OCI-LY7 (cell line): ENCODE measurements at regions not wholly inside any gene's neighbourhood (a gene's known extent, or its start where the extent isn't known, plus 50 kb on each side); places are given as distances from the start of the nearest gene placed in this dataset.

Source experiments
- BruUV-seq: library from RNA; stranded (reverse); fragments of 400-500 nt; replicated peaks from 2 replicates; lab custom pipeline; 2021; lab: Mats Ljungman, UMichigan
- CTCF ChIA-PET: fragments of 300-600 bp; sonication (Branson Sonifier 250); formaldehyde crosslinking; loops from one replicate; lab custom pipeline; 2022; ENCODE audit warnings: antibody characterized with exemption; ENCODE audit not compliant: unreplicated experiment; lab: Charles Lee
- POLR2A ChIA-PET: fragments of 300-600 bp; sonication (Branson Sonifier 250); formaldehyde crosslinking; loops from one replicate; lab custom pipeline; 2022; ENCODE audit warnings: antibody characterized with exemption; lab: Charles Lee
- DNase-seq: peaks from one replicate; pipeline ENCODE4 v3.0.0-alpha.2; 2015; ENCODE audit warnings: low spot score
- H2AFZ ChIP-seq: fragments of 200-600 bp; sonication (generic), shearing (Covaris generic); 2 replicates; pipeline ENCODE4 v1.6.1; 2014; ENCODE audit warnings: mild to moderate bottlenecking, antibody characterized with exemption, low read length, moderate library complexity
- H3K27ac ChIP-seq: fragments of 200-600 bp; sonication (generic); 2 replicates; pipeline ENCODE4 v1.5.1; 2014; ENCODE audit warnings: mixed run types, low read depth, mild to moderate bottlenecking, moderate library complexity, low read length, inconsistent platforms; ENCODE audit not compliant: poor library complexity, severe bottlenecking
- H3K36me3 ChIP-seq: fragments of 200-600 bp; sonication (generic); 2 replicates; pipeline ENCODE4 v1.6.1; 2014; ENCODE audit warnings: mild to moderate bottlenecking, antibody characterized with exemption, low read length, moderate library complexity, mixed read lengths; ENCODE audit not compliant: insufficient read depth
- H3K4me1 ChIP-seq: fragments of 200-600 bp; sonication (generic); 2 replicates; pipeline ENCODE4 v1.5.1; 2014; ENCODE audit warnings: mild to moderate bottlenecking, low read length; ENCODE audit not compliant: insufficient read depth, poor library complexity, severe bottlenecking
- H3K4me2 ChIP-seq: fragments of 200-600 bp; sonication (generic); 2 replicates; pipeline ENCODE4 v1.6.1; 2014; ENCODE audit warnings: mild to moderate bottlenecking, low read length
- H3K4me3 ChIP-seq: fragments of 200-600 bp; sonication (generic); 2 replicates; pipeline ENCODE4 v1.5.1; 2014; ENCODE audit warnings: mild to moderate bottlenecking, low read depth, low read length; ENCODE audit not compliant: poor library complexity, severe bottlenecking
- H3K79me2 ChIP-seq: fragments of 200-600 bp; sonication (generic); 2 replicates; pipeline ENCODE4 v1.6.1; 2016; ENCODE audit warnings: low read depth, mild to moderate bottlenecking, low read length, moderate library complexity, mixed read lengths; ENCODE audit not compliant: insufficient read depth
- H3K9me2 ChIP-seq: fragments of 200-600 bp; sonication (generic); 2 replicates; pipeline ENCODE4 v1.6.1; 2016; ENCODE audit warnings: mild to moderate bottlenecking, low read length, mixed read lengths; ENCODE audit not compliant: insufficient read depth
- H3K9me3 ChIP-seq: fragments of 200-600 bp; sonication (generic); 2 replicates; pipeline ENCODE4 v1.6.1; 2014; ENCODE audit warnings: mild to moderate bottlenecking, mixed run types, low read length, mixed read lengths
- H4K20me1 ChIP-seq: fragments of 200-600 bp; sonication (generic); 2 replicates; pipeline ENCODE4 v1.6.1; 2014; ENCODE audit warnings: mild to moderate bottlenecking, antibody characterized with exemption, low read length, moderate library complexity, mixed read lengths; ENCODE audit not compliant: insufficient read depth
- EZH2phosphoT487 ChIP-seq: fragments of 200-600 bp; sonication (generic); IDR thresholded peaks from 2 replicates; pipeline ENCODE4 v1.6.1; 2018; ENCODE audit warnings: low read depth, borderline replicate concordance, mild to moderate bottlenecking, mixed run types, antibody characterized with exemption, low read length, moderate library complexity, mixed read lengths
- intact Hi-C: fragments of 100-400 bp; cut with micrococcal nuclease; formaldehyde crosslinking; loops from one replicate; pipeline ENCODE4 v1.10.0; 2022; ENCODE audit not compliant: unreplicated experiment
- TF ChIP-seq, protein P1 (sequence below): fragments of 200-600 bp; sonication (generic); conservative IDR thresholded peaks from 2 replicates; pipeline ENCODE4 v1.5.1; 2014; ENCODE audit warnings: mild to moderate bottlenecking, antibody characterized with exemption, low read length, moderate library complexity, mixed read lengths

DNA sequence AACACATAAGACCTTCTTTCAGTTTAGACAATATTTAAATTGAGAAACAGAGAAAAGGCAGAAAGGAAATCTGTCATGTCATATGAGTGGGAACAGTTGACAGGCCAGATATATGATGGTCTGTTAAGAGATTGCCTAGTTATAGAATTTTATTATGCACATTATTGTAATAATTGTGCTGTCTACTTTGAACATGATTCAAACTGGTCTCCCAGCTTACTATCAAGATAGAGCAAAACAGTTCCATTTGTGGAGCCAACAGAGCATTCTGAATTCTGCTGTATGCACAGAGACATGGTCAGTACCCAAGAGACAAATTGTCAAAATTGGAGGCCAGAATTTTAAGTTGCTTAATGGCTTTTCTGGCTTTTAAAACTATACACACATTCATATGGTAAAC lies 139.4 kb downstream of the FBXO8 start:
- Histone ChIP-seq H3K9me3 (no peaks in the 10 kb centered on the region), H3K27ac (no peak overlapping the region), H3K4me1 (no peaks in the 10 kb centered on the region), H3K9me2 (no peaks in the 10 kb centered on the region), H4K20me1 (no peaks in the 10 kb centered on the region), H3K36me3 (no peaks in the 10 kb centered on the region), H3K4me3 (no peak overlapping the region), H2AFZ (no peak overlapping the region), H3K4me2 (no peak overlapping the region), H3K79me2 (no peaks in the 10 kb centered on the region)
- POLR2A ChIA-PET = no interaction called here
- TF ChIP-seq EZH2phosphoT487 = no peak
- TF ChIP-seq, protein P1, sequence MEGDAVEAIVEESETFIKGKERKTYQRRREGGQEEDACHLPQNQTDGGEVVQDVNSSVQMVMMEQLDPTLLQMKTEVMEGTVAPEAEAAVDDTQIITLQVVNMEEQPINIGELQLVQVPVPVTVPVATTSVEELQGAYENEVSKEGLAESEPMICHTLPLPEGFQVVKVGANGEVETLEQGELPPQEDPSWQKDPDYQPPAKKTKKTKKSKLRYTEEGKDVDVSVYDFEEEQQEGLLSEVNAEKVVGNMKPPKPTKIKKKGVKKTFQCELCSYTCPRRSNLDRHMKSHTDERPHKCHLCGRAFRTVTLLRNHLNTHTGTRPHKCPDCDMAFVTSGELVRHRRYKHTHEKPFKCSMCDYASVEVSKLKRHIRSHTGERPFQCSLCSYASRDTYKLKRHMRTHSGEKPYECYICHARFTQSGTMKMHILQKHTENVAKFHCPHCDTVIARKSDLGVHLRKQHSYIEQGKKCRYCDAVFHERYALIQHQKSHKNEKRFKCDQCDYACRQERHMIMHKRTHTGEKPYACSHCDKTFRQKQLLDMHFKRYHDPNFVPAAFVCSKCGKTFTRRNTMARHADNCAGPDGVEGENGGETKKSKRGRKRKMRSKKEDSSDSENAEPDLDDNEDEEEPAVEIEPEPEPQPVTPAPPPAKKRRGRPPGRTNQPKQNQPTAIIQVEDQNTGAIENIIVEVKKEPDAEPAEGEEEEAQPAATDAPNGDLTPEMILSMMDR = no peak
- DNase-seq = no peak
- intact Hi-C loops = no loop called here
- CTCF ChIA-PET = interaction anchor here (0.5 kb wide), 1 partner anchor 279 kb away, joined by 3 read pairs; no protein-coding TSS in a partner anchor
- no TSS peak for BruUV-seq

DNA sequence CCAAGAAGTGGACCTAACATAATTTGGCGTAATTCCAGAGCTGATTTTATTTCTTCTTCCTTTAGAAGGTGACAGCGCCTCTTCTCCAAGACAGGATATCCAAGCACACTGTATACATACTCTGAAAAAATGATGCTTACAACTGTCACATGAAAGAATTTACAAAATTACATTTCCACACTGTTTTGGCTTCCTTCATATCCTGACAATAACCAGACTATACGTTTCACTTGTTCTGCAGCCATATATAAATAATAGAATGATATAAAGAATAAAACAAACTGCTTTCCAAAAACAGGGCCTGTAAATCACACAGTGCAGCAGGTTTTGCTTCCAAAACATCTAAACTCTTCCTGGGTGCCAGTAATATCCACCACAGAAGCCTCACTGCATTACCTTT lies 141.6 kb downstream of the FBXO8 start:
- no TSS peak for BruUV-seq
- no peak overlapping the region for H3K27ac ChIP-seq
- no peak overlapping the region for H3K4me3 ChIP-seq
- H3K4me1 ChIP-seq = no peaks in the 10 kb centered on the region
- H3K4me2 ChIP-seq = no peak overlapping the region
- no peaks in the 10 kb centered on the region for H3K79me2 ChIP-seq
- TF ChIP-seq, protein P1 = no peak
- no peak for TF ChIP-seq EZH2phosphoT487
- ChIA-PET CTCF (no interaction called here), POLR2A (no interaction called here)
- H3K9me3 ChIP-seq = no peaks in the 10 kb centered on the region
- no peak for DNase-seq
- no peak overlapping the region for H2AFZ ChIP-seq
- no peaks in the 10 kb centered on the region for H4K20me1 ChIP-seq
- intact Hi-C loops = no loop called here
- no peaks in the 10 kb centered on the region for H3K9me2 ChIP-seq
- H3K36me3 ChIP-seq = no peaks in the 10 kb centered on the region

DNA sequence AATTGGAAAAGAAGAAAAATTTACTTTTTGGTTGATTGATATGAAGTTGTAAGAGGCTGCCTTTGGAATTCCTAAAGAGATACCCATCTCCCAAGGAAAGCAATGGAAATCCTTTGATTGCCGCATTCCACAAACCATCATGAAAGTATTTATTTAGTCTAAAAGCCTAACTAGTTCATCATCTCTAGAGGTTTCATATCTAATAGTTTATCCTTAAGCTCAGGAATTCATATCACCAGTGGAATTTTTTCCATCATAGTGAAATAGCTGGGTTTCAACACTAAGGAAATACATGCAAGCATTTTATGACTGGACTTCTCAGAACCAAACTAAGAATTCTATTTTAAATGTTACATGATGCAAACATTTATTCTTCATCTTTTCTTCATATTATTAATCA lies 144.9 kb downstream of the FBXO8 start:
- Histone ChIP-seq H3K4me3 (no peak overlapping the region), H3K79me2 (no peaks in the 10 kb centered on the region), H3K27ac (no peak overlapping the region), H3K9me2 (no peaks in the 10 kb centered on the region), H3K4me2 (no peak overlapping the region), H3K4me1 (no peaks in the 10 kb centered on the region), H2AFZ (no peak overlapping the region), H3K9me3 (no peaks in the 10 kb centered on the region), H4K20me1 (no peaks in the 10 kb centered on the region), H3K36me3 (no peaks in the 10 kb centered on the region)
- TF ChIP-seq EZH2phosphoT487 = no peak
- DNase-seq = no peak
- ChIA-PET POLR2A (interaction anchor here (1.4 kb wide), 1 partner anchor 14 kb away, joined by 4 read pairs; no protein-coding TSS in a partner anchor), CTCF (no interaction called here)
- intact Hi-C loops = no loop called here
- no TSS peak for BruUV-seq
